Activated CD8-positive, alpha-beta T cell treated with anti-CD3 and anti-CD28 coated beads for 36 hours (primary cell): ENCODE measurements at regions not wholly inside any gene's neighbourhood (a gene's known extent, or its start where the extent isn't known, plus 50 kb on each side); places are given as distances from the start of the nearest gene placed in this dataset.

Experiments used
- ATAC-seq: fragments of 200-7000 bp; cut with Tn5 transposase; one replicate; pipeline ENCODE4 v1.10.0; 2021; ENCODE audit warnings: mild to moderate bottlenecking, moderate library complexity
- CTCF ChIA-PET: fragments of 350-600 bp; sonication (Branson Sonifier 250); formaldehyde crosslinking; loops from one replicate; lab custom pipeline; 2021; ENCODE audit warnings: antibody characterized with exemption; lab: Charles Lee
- POLR2A ChIA-PET: fragments of 350-600 bp; sonication (Branson Sonifier 250); formaldehyde crosslinking; loops from one replicate; lab custom pipeline; 2021; ENCODE audit warnings: antibody characterized with exemption; lab: Charles Lee
- DNase-seq: peaks from one replicate; pipeline ENCODE4 v3.0.0-alpha.2; 2020
- H3K27ac Mint-ChIP-seq: one replicate; pipeline ENCODE4 v1.8.0; 2021; ENCODE audit warnings: mild to moderate bottlenecking, mixed read lengths
- H3K27me3 Mint-ChIP-seq: one replicate; pipeline ENCODE4 v1.8.0; 2021; ENCODE audit warnings: mixed read lengths
- H3K36me3 Mint-ChIP-seq: one replicate; pipeline ENCODE4 v1.8.0; 2021; ENCODE audit warnings: low read depth, mixed read lengths
- H3K4me1 Mint-ChIP-seq: one replicate; pipeline ENCODE4 v1.8.0; 2021; ENCODE audit warnings: low read depth, mixed read lengths
- H3K4me3 Mint-ChIP-seq: one replicate; pipeline ENCODE4 v1.8.0; 2021; ENCODE audit warnings: mild to moderate bottlenecking, moderate library complexity, mixed read lengths
- H3K9me3 Mint-ChIP-seq: one replicate; pipeline ENCODE4 v1.8.0; 2021; ENCODE audit warnings: mixed read lengths
- CTCF ChIP-seq: fragments of 200-600 bp; IDR thresholded peaks from one replicate; pipeline ENCODE4 v1.8.0; 2022; ENCODE audit warnings: antibody characterized with exemption, mild to moderate bottlenecking
- intact Hi-C: fragments of 100-400 bp; cut with micrococcal nuclease; formaldehyde crosslinking; loops from one replicate; pipeline ENCODE4 v1.10.0; 2022

- CTCF ChIA-PET: no interaction called here
- ATAC-seq (no peak), DNase-seq (no peak)
- H3K4me3 Mint-ChIP-seq: no peak overlapping the region
- H3K27ac Mint-ChIP-seq: no peak overlapping the region
- H3K4me1 Mint-ChIP-seq: no peaks in the 10 kb centered on the region
- no peaks in the 10 kb centered on the region for H3K36me3 Mint-ChIP-seq
- TF ChIP-seq CTCF: no peak
- POLR2A ChIA-PET: no interaction called here
- intact Hi-C loops: no loop called here
- no peaks in the 10 kb centered on the region for H3K27me3 Mint-ChIP-seq
- H3K9me3 Mint-ChIP-seq: peaks cover 2% of the 10 kb centered on the region
Observed at GRCh38 chrX:94204524-94204923, 530.5 kb downstream of the FAM133A start.

- no peak for TF ChIP-seq CTCF
- Mint-ChIP-seq H3K27me3 (no peaks in the 10 kb centered on the region), H3K27ac (no peak overlapping the region), H3K4me3 (no peak overlapping the region), H3K9me3 (no peaks in the 10 kb centered on the region), H3K4me1 (no peaks in the 10 kb centered on the region), H3K36me3 (no peaks in the 10 kb centered on the region)
- ChIA-PET POLR2A (no interaction called here), CTCF (no interaction called here)
- intact Hi-C loops: no loop called here
- DNase-seq (no peak), ATAC-seq (no peak)
Observed at GRCh38 chrX:94216738-94217137, 542.7 kb downstream of the FAM133A start.

DNA sequence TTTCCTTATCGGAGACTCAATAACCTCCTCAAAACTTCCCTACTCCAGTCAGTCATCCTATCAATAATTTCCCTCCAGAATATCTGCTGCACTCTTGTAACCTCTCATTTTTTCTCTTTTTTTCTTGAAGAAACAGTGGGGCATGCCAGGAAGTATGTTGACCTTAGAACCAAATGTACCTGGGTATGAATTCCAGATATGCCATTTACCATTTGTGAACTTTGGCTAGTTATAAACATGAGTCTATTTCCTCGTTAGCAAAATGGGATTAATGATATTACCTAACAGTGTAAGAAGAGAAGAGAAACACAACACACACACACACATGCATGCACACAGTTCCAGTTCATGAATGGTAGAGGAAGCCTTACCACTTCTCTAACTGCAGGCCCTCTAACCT, 578.2 kb downstream of the FAM133A start:
- ChIA-PET POLR2A (interaction anchor here (0.7 kb wide), 1 partner anchor 1841 kb away, joined by 3 read pairs; no protein-coding TSS in a partner anchor), CTCF (no interaction called here)
- DNase-seq (no peak), ATAC-seq (no peak)
- TF ChIP-seq CTCF: no peak
- no peaks in the 10 kb centered on the region for H3K4me1 Mint-ChIP-seq
- no peaks in the 10 kb centered on the region for H3K9me3 Mint-ChIP-seq
- no peaks in the 10 kb centered on the region for H3K27me3 Mint-ChIP-seq
- no peak overlapping the region for H3K4me3 Mint-ChIP-seq
- intact Hi-C loops: no loop called here
- H3K36me3 Mint-ChIP-seq: no peaks in the 10 kb centered on the region
- no peak overlapping the region for H3K27ac Mint-ChIP-seq

DNA sequence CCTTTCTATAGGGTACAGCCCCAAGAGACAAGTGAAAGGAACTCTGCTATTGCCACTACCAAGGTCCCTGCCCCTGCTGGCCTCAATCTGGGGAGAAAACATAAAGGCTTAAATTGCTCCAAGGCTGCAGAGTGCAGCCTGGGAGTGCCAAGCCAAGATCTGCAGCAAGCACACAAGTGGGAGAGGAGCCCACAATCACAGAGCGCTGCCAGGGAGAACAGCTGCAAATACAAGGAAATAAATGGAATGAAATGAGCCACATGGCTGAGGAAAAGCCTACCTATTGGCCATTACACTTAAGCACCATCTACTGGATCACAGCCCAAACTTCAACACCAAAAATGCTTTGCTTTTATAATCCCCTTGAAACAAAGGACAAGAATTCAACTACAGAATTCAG, 582.4 kb downstream of the FAM133A start:
- no peaks in the 10 kb centered on the region for H3K4me1 Mint-ChIP-seq

GRCh38 chrX:94265323-94265722, 591.3 kb downstream of the FAM133A start:
- peaks cover 1% of the 10 kb centered on the region for H3K9me3 Mint-ChIP-seq
- H3K4me1 Mint-ChIP-seq: no peaks in the 10 kb centered on the region
- ATAC-seq: no peak
- no peak overlapping the region for H3K4me3 Mint-ChIP-seq
- POLR2A ChIA-PET: no interaction called here
- intact Hi-C loops: no loop called here
- H3K36me3 Mint-ChIP-seq: no peaks in the 10 kb centered on the region
- no peak overlapping the region for H3K27ac Mint-ChIP-seq
- no peaks in the 10 kb centered on the region for H3K27me3 Mint-ChIP-seq
- no peak for TF ChIP-seq CTCF
- no peak for DNase-seq
- CTCF ChIA-PET: no interaction called here

More for the DNA sequence above, 582.4 kb downstream of the FAM133A start:
- ChIA-PET CTCF (no interaction called here), POLR2A (no interaction called here)
- no peak overlapping the region for H3K4me3 Mint-ChIP-seq
- intact Hi-C loops: no loop called here
- no peak overlapping the region for H3K27ac Mint-ChIP-seq
- no peaks in the 10 kb centered on the region for H3K36me3 Mint-ChIP-seq
- no peaks in the 10 kb centered on the region for H3K27me3 Mint-ChIP-seq
- peaks cover 3% of the 10 kb centered on the region for H3K9me3 Mint-ChIP-seq
- ATAC-seq (no peak), DNase-seq (no peak)
- no peak for TF ChIP-seq CTCF
